HCT116 (cell line): ENCODE measurements at regions not wholly inside any gene's neighbourhood (a gene's known extent, or its start where the extent isn't known, plus 50 kb on each side); places are given as distances from the start of the nearest gene placed in this dataset.

Source experiments
- CEBPB ChIP-seq: IDR thresholded peaks from 2 replicates; pipeline ENCODE4 v1.6.1; 2012; ENCODE audit warnings: low read depth
- EGR1 ChIP-seq: IDR thresholded peaks from 2 replicates; pipeline ENCODE4 v1.6.1; 2012; ENCODE audit warnings: low read depth
- EZH2 ChIP-seq: fragments of 200-600 bp; sonication (generic); IDR thresholded peaks from 2 replicates; pipeline ENCODE4 v1.6.1; 2017; ENCODE audit warnings: antibody characterized with exemption, mixed run types
- FOSL1 ChIP-seq: IDR thresholded peaks from 2 replicates; pipeline ENCODE4 v1.6.1; 2012; ENCODE audit warnings: low read depth
- POLR2A ChIP-seq: IDR thresholded peaks from 2 replicates; pipeline ENCODE4 v1.7.0; 2011; ENCODE audit warnings: borderline replicate concordance; ENCODE audit not compliant: insufficient read depth, insufficient read length; ENCODE audit errors: extremely low read depth
- ZFX ChIP-seq: fragments of 450-650 bp; IDR thresholded peaks from 2 replicates; pipeline ENCODE4 v1.6.1; 2017
- TF ChIP-seq, protein P1 (sequence below), 3 experiments: fragments of 200-600 bp in 1 of 3; sonication (generic) in 1 of 3; IDR thresholded peaks in 2 of 3; conservative IDR thresholded peaks in 1 of 3; 2 replicates each; pipeline ENCODE4 v1.5.1; 2012 to 2017; ENCODE audit warnings: low read depth in 2 of 3, low read length in 2 of 3, antibody characterized with exemption in 1 of 3, borderline replicate concordance in 1 of 3, control low read depth in 1 of 3, mild to moderate bottlenecking in 1 of 3, mixed read lengths in 1 of 3, mixed run types in 1 of 3, moderate library complexity in 1 of 3; ENCODE audit not compliant: insufficient read depth in 1 of 3
- TF ChIP-seq, protein P2 (sequence below): IDR thresholded peaks from 2 replicates; pipeline ENCODE4 v1.6.1; 2012; ENCODE audit warnings: low read depth

DNA sequence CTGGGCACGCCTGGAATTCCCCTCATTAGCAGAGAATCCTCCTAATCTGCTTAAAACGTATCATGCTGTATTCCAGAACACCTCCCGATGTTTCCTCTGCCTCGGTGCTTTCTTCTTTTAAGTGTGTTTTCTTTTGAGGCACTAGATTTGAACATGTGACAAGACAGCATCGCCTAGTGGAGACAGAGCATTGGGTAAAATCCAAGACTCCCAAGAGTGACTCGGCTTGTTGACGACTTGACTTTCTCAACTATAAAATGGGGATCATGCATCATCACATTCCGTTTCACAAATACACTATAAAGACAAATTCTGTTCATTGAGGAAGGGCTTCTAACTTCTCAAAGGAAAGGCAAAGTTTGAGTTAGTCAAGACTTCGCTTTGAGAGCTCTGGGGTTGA lies 105.6 kb upstream of the RNF32 start:
- TF ChIP-seq FOSL1: no peak
- TF ChIP-seq, protein P1, sequence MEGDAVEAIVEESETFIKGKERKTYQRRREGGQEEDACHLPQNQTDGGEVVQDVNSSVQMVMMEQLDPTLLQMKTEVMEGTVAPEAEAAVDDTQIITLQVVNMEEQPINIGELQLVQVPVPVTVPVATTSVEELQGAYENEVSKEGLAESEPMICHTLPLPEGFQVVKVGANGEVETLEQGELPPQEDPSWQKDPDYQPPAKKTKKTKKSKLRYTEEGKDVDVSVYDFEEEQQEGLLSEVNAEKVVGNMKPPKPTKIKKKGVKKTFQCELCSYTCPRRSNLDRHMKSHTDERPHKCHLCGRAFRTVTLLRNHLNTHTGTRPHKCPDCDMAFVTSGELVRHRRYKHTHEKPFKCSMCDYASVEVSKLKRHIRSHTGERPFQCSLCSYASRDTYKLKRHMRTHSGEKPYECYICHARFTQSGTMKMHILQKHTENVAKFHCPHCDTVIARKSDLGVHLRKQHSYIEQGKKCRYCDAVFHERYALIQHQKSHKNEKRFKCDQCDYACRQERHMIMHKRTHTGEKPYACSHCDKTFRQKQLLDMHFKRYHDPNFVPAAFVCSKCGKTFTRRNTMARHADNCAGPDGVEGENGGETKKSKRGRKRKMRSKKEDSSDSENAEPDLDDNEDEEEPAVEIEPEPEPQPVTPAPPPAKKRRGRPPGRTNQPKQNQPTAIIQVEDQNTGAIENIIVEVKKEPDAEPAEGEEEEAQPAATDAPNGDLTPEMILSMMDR (IDR thresholded peaks at IDR 0.05 in 2 of 3, conservative IDR thresholded peaks at IDR 0.05 in 1 of 3; ENCODE audit: borderline replicate concordance in 1 of 3, insufficient read depth in 1 of 3, low read depth in 2 of 3, low read length in 2 of 3): no peak
- no peak for TF ChIP-seq POLR2A
- no peak for TF ChIP-seq CEBPB
- TF ChIP-seq, protein P2, sequence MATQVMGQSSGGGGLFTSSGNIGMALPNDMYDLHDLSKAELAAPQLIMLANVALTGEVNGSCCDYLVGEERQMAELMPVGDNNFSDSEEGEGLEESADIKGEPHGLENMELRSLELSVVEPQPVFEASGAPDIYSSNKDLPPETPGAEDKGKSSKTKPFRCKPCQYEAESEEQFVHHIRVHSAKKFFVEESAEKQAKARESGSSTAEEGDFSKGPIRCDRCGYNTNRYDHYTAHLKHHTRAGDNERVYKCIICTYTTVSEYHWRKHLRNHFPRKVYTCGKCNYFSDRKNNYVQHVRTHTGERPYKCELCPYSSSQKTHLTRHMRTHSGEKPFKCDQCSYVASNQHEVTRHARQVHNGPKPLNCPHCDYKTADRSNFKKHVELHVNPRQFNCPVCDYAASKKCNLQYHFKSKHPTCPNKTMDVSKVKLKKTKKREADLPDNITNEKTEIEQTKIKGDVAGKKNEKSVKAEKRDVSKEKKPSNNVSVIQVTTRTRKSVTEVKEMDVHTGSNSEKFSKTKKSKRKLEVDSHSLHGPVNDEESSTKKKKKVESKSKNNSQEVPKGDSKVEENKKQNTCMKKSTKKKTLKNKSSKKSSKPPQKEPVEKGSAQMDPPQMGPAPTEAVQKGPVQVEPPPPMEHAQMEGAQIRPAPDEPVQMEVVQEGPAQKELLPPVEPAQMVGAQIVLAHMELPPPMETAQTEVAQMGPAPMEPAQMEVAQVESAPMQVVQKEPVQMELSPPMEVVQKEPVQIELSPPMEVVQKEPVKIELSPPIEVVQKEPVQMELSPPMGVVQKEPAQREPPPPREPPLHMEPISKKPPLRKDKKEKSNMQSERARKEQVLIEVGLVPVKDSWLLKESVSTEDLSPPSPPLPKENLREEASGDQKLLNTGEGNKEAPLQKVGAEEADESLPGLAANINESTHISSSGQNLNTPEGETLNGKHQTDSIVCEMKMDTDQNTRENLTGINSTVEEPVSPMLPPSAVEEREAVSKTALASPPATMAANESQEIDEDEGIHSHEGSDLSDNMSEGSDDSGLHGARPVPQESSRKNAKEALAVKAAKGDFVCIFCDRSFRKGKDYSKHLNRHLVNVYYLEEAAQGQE: no peak
- no peak for TF ChIP-seq ZFX
- TF ChIP-seq EZH2: no peak
- no peak for TF ChIP-seq EGR1
